MG63 (cell line): ENCODE measurements at regions not wholly inside any gene's neighbourhood (a gene's known extent, or its start where the extent isn't known, plus 50 kb on each side); places are given as distances from the start of the nearest gene placed in this dataset.
"Not testable (repeated sequence)": the region's sequence is repeated elsewhere in the genome, so short reads cannot be mapped to it uniquely, and the experiment has no call there.

Experiments
- DNase-seq: peaks from one replicate; pipeline ENCODE4 v3.0.0-alpha.2; 2020
- H3K27me3 ChIP-seq: fragments of 250-450 bp; sonication (Bioruptor Pico); 2 replicates; pipeline ENCODE4 v1.5.1; 2020; ENCODE audit warnings: mild to moderate bottlenecking, moderate library complexity
- H3K36me3 ChIP-seq: fragments of 250-450 bp; sonication (Bioruptor Pico); 2 replicates; pipeline ENCODE4 v1.5.1; 2020; ENCODE audit warnings: mild to moderate bottlenecking, moderate library complexity
- H3K4me3 ChIP-seq: fragments of 250-450 bp; sonication (Bioruptor Pico); 2 replicates; pipeline ENCODE4 v1.5.1; 2020; ENCODE audit warnings: mild to moderate bottlenecking, moderate library complexity
- H3K9me3 ChIP-seq: fragments of 250-450 bp; sonication (Bioruptor Pico); 2 replicates; pipeline ENCODE4 v1.5.1; 2020; ENCODE audit warnings: mild to moderate bottlenecking, moderate library complexity

DNA sequence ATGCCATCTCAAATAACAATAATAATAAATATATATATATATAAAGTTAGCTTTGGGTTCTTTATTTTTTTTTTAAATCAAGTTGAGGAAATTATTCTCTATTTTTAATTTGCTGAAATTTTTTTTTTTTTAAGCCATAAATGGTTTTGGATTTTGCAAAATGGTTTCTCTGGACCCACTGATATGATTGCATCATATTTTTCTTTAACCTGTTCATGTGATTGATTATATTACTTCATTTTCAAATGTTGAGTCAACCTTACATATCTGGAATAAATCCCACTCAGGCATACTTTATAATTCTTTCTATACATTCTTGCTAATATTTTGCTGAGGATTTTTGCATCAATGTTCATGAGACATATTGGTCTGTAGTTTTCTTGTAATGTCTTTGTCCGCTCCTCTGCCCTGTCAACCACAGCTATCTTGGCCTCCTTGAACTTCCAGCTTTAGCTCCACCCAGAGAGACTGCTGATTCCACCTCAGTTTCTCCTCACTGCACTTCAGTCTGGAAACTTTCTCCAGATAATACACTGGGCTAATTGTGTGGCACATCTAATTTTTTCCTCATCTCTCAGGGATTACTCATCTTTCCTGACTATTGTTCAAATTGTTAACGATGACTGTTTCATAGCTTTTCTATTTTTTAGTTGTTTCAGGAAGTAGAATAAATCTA is 160.9 kb upstream of the GIMD1 start:
- DNase-seq = no peak
- Histone ChIP-seq H3K9me3 (0 out of 2 replicates have a peak, but pooled peaks cover 2% of the 10 kb centered on the region), H3K4me3 (no peak overlapping the region), H3K36me3 (no peaks in the 10 kb centered on the region), H3K27me3 (no peaks in the 10 kb centered on the region)

- Histone ChIP-seq H3K9me3 (0 out of 2 replicates have a peak, but pooled peaks cover 2% of the 10 kb centered on the region), H3K36me3 (no peaks in the 10 kb centered on the region), H3K4me3 (no peak overlapping the region), H3K27me3 (no peaks in the 10 kb centered on the region)
- DNase-seq = no peak
Observed at GRCh38 chr4:106527316-106527715, 158.7 kb upstream of the GIMD1 start.

DNA sequence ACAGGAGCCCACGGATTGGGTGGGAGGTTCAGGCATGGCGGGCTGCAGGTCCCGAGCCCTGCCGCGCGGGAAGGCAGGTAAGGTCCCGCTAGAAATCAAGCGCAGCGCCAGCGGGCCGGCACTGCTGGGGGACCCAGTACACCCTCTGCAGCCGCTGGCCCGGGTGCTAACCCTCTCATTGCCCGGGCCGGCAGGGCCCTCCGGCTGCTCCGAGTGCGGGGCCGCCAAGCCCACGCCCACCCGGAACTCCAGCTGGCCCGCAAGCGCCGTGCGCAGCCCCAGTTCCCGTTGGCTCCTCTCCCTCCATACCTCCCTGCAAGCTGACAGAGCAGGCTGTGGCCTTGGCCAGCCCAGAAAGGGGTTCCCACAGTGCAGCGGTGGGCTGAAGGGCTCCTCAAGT is 156.8 kb upstream of the GIMD1 start:
- not testable (repeated sequence) for DNase-seq, H3K4me3 ChIP-seq, H3K27me3 ChIP-seq

DNA sequence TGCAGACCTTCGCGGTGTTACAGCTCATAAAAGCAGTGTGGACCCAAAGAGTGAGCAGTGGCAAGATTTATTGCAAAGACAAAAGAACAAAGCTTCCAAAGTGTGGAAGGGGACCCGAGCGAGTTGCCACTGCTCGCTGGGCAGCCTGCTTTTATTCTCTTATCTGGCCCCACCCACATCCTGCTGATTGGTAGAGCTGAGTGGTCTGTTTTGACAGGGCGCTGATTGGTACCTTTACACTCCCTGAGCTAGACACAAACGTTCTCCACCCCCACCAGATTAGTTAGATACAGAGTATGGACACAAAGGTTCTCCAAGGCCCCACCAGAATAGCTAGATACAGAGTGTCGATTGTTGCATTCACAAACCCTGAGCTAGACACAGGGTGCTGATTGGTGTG is 156.2 kb upstream of the GIMD1 start:
- H3K27me3 ChIP-seq, H3K36me3 ChIP-seq, H3K9me3 ChIP-seq, DNase-seq, H3K4me3 ChIP-seq: not testable (repeated sequence)

More for the DNA sequence above, 156.8 kb upstream of the GIMD1 start:
- H3K36me3 ChIP-seq, H3K9me3 ChIP-seq: not testable (repeated sequence)

GRCh38 chr4:106522839-106523238 is 154.3 kb upstream of the GIMD1 start:
- Histone ChIP-seq H3K36me3 (no peaks in the 10 kb centered on the region), H3K9me3 (0 out of 2 replicates have a peak, but pooled peaks cover 2% of the 10 kb centered on the region), H3K27me3 (no peaks in the 10 kb centered on the region), H3K4me3 (no peak overlapping the region)
- DNase-seq = no peak

DNA sequence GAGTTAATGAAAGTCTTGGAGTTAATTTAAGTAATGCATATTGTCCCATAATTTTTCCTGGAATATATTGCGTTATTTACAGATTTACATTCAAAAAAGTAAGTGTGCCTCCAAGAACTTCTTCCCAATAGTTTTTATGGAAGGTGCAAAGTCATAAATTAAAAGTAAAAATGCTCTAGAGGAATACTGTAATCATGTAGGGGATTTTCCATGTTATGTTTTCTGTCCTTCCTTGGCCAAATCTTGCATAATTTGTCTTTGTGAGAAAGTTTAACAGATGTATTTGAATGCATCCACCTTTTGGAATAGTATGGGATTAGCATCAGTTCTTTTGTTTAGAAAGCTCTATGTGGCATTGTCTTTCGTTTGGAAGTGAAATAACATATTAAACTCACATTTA is 144.1 kb upstream of the GIMD1 start:
- H3K9me3 ChIP-seq = no peaks in the 10 kb centered on the region
- H3K27me3 ChIP-seq = no peaks in the 10 kb centered on the region
- DNase-seq = no peak
- no peaks in the 10 kb centered on the region for H3K36me3 ChIP-seq
- H3K4me3 ChIP-seq = no peak overlapping the region

GRCh38 chr4:106507440-106507839 is 138.9 kb upstream of the GIMD1 start:
- H3K9me3 ChIP-seq = no peaks in the 10 kb centered on the region
- no peak for DNase-seq

DNA sequence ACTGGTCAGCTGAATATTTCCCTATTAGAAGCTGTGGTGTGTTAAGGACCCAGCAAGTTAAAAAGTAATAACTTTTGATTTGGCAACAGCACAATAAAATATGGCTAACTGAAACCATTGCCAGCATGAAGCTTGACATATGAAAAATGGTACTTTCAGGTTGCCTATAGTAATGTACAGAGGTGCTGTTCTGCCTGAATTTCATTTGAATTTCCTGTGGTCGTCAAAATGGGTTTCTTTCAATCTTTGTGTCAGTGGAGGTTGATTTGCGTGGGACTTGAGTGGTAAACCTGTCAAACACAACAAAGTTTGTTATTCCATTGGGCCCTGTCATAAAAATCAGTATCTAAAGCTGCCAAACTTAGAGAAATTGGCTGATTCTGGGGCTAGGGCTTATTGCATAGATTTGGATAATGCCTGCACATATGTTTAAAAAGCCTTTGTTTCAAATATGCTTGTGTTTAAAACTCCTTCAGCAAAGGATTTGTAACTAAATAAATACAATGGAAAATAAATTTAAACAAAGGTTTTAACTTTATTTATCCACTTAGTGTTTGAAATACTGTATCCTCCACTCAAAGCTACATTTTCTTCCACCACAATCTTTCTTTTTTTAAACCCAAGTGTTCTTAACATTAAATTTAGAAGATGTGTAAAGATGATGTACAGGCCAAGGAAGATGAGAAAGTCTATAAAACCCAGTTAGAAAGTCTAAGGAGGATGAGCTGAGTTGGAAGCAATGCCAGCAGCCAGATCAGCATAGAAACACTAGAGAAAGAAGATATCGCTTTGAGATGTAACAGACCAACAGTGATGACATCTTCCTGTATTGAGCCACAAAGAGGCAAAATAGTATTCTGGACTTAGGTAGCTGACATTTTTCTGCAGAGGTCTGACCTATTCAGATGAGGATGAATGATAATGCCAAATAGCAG is 134.8 kb upstream of the GIMD1 start:
- DNase-seq = no peak
- no peak overlapping the region for H3K4me3 ChIP-seq
- no peaks in the 10 kb centered on the region for H3K9me3 ChIP-seq
- H3K27me3 ChIP-seq = no peaks in the 10 kb centered on the region
- no peaks in the 10 kb centered on the region for H3K36me3 ChIP-seq

More at GRCh38 chr4:106507440-106507839, 138.9 kb upstream of the GIMD1 start:
- Histone ChIP-seq H3K4me3 (no peak overlapping the region), H3K36me3 (no peaks in the 10 kb centered on the region), H3K27me3 (no peaks in the 10 kb centered on the region)

- H3K27me3 ChIP-seq = no peaks in the 10 kb centered on the region
- no peaks in the 10 kb centered on the region for H3K9me3 ChIP-seq
- H3K4me3 ChIP-seq = no peak overlapping the region
- H3K36me3 ChIP-seq = no peaks in the 10 kb centered on the region
- DNase-seq = no peak
Observed at GRCh38 chr4:106502106-106502699, 133.6 kb upstream of the GIMD1 start.

DNA sequence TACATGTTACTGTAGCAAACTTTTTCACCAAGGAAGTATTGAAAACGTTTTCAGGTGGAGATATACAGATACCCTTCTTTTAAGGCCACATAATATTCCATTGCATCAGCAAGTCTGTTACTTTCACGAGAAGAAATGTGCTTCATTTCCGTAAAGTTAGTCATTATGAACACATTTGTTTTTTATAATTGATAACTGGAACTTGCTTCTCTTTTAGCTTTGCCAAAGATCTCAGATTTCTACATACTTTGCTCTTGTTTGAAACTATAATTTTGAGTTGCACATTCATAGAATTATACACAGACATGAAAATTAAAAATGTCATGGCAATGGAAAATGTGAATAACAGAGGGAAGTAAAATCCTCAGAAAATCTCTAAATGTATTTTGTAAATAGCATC is 128.7 kb upstream of the GIMD1 start:
- Histone ChIP-seq H3K36me3 (no peaks in the 10 kb centered on the region), H3K4me3 (no peak overlapping the region), H3K27me3 (no peaks in the 10 kb centered on the region), H3K9me3 (no peaks in the 10 kb centered on the region)
- no peak for DNase-seq

DNA sequence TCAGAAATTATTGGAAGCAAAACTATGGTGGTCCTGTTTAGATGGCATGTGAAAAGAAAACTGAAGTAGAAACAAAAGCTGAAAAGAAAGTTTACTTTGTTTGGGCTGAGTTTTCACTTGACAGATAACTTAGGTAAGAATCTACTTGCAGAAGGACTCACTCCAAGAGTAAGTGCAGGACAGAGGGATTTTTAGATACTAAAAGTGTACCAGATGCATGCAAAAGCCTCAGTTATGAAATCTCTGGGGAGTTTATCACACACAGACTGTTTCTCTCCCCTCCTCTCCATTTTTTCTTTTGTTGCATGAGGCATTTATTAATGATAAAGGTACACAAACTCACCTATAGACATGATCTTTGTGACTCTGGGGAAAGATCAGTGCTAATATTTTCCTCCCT is 127.5 kb upstream of the GIMD1 start:
- no peaks in the 10 kb centered on the region for H3K9me3 ChIP-seq
- no peaks in the 10 kb centered on the region for H3K27me3 ChIP-seq
- no peak for DNase-seq
- no peak overlapping the region for H3K4me3 ChIP-seq
- H3K36me3 ChIP-seq = no peaks in the 10 kb centered on the region

DNA sequence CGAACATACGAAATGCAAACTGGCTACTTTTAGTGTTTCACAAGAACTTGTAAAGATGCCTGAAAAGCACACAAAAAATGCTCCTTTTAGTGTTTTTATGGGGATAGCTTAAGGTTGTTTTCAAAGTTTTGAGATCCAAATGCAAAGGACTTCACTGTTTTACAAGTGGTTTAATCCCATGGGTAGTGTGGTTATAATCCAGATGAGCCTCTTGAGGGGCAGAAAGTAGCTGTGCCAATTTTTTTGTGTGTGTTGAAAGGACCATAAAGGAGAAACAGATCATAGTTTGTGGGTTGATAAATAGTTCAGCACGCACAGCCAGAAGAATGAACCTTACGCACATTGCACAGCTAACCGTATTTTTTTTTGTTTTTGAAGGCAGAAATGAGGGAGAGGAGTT is 126.9 kb upstream of the GIMD1 start:
- H3K27me3 ChIP-seq = no peaks in the 10 kb centered on the region
- no peak overlapping the region for H3K4me3 ChIP-seq
- no peaks in the 10 kb centered on the region for H3K9me3 ChIP-seq
- no peaks in the 10 kb centered on the region for H3K36me3 ChIP-seq
- no peak for DNase-seq

DNA sequence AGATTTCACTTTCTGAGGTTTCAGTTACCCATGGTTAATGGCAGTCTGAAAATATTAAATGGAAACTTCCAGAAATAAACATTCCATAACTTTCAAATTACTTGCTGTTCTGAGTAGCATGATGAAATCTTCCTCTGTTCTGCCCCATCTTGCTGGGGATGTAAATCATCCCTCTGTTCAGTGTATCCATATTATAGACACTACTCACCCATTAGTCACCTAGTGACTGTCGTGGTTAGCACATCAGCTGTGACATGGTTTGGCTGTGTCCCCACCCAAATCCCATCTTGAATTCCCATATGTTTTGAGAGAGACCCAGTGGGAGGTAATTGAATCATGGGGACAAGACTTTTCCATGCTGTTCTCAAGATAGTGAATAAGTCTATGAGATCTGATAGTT is 125.5 kb upstream of the GIMD1 start:
- Histone ChIP-seq H3K27me3 (no peaks in the 10 kb centered on the region), H3K36me3 (no peaks in the 10 kb centered on the region), H3K4me3 (no peak overlapping the region), H3K9me3 (no peaks in the 10 kb centered on the region)
- DNase-seq = no peak

DNA sequence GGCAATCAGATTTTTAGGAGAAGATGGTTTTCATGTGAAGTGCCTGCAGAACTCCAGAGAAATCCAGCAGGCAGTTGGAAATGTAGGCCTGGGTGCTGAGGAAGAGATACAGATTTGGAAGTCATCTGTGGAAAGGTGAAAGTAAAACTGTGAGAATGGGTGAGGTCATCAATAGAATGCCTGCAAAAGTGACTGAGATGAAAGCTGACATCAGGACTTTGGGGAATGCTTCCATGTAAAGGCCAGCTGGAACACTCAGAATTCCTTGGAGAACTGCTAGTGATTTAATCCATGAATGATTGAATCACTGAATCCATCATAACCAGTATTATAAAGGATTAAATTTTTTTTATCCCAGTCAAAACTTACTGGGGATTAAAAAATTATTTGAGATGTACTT is 124.5 kb upstream of the GIMD1 start:
- no peaks in the 10 kb centered on the region for H3K27me3 ChIP-seq
- no peaks in the 10 kb centered on the region for H3K36me3 ChIP-seq
- H3K9me3 ChIP-seq = no peaks in the 10 kb centered on the region
- DNase-seq = no peak
- no peak overlapping the region for H3K4me3 ChIP-seq

- Histone ChIP-seq H3K9me3 (no peaks in the 10 kb centered on the region), H3K4me3 (no peak overlapping the region), H3K27me3 (no peaks in the 10 kb centered on the region), H3K36me3 (no peaks in the 10 kb centered on the region)
- no peak for DNase-seq
Observed at GRCh38 chr4:106486533-106486932, 118.0 kb upstream of the GIMD1 start.

DNA sequence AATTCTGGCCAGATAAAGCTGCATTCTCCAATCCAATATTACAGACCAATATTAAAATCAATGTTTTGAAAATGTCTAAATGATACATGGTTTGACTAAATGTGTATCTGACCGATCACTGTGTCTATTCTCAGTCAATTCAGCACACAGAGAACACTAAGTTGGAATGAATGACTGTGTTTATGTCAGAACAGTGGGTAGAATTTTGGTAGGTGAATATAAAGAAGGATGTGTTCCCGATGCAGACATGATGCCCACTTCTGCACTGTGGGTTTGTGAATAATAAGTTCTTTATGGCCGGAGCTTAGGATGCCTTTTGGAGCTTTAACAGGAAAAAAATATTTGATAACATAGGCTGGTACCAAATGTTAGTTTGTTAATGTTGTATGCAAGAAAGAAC is 113.2 kb upstream of the GIMD1 start:
- Histone ChIP-seq H3K4me3 (no peak overlapping the region), H3K27me3 (no peaks in the 10 kb centered on the region), H3K9me3 (no peaks in the 10 kb centered on the region), H3K36me3 (no peaks in the 10 kb centered on the region)
- DNase-seq = no peak

DNA sequence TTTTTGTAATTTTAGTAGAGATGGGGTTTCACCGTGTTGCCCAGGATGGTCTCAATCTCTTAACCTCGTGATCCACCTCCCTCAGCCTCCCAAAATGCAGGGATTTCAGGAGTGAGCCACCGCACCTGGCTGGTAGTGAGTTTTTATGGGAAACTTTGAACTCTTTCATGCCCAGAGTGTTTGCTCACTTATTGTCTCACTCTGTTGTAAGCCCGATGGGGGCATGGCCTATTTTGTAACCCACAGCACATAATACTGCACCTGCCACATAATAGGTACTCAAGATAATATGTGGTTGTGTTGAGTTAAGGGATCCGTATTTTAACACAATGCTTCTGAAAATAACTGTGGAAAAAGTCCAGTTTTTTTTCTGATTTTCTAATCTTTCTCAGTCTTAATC is 109.6 kb upstream of the GIMD1 start:
- Histone ChIP-seq H3K9me3 (no peaks in the 10 kb centered on the region), H3K27me3 (no peaks in the 10 kb centered on the region), H3K4me3 (no peak overlapping the region), H3K36me3 (no peaks in the 10 kb centered on the region)
- DNase-seq = no peak
